ENCODE measurements at regions not wholly inside any gene's neighbourhood (a gene's known extent, or its start where the extent isn't known, plus 50 kb on each side); places are given as distances from the start of the nearest gene placed in this dataset.

DNA sequence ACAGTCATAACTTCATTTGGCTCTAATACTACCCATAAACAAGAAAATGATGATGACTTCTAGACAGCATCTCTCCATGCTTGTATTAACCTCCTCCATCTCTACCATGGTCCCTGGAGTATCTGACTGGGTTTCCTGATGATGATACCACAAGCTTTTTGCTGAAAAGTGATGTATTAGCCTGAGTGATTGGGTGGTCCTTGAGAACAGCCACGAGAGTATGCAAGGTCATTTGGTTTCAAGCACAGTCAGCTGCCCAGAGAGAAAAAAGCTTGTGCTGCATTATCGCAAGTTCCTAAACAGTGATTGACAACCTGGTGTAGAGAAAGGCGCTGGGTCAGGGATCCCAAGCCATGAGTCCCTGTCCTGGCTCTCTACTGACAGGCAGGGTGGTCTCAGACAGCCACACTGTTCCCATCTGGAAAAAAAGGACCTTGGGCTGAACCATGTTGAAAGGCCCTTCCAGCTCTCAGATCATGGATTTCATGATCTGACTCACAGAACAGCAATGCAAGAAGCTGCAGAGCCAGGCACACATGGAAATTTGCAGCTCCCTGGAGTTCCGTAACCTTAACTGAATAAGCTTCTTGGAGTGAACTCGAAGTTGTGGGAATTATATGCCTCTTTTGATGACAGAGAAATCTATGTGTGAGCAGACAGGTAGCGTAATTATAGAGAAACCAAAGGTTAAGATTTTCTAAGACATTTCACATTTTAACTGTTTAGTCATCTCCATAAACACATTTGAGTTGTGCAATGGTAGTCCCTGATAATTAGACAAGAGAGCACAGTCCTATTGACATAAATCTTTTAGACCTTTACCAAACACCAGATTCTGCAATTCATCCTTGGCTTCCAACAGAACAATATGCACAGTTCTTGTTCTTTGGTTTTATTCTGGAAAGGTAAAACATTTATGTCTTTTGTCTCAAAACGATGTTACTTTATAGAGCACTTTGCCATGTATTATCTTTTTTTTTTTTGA is 54.1 kb upstream of the UBASH3B start:
- TF ChIP-seq, protein P1, sequence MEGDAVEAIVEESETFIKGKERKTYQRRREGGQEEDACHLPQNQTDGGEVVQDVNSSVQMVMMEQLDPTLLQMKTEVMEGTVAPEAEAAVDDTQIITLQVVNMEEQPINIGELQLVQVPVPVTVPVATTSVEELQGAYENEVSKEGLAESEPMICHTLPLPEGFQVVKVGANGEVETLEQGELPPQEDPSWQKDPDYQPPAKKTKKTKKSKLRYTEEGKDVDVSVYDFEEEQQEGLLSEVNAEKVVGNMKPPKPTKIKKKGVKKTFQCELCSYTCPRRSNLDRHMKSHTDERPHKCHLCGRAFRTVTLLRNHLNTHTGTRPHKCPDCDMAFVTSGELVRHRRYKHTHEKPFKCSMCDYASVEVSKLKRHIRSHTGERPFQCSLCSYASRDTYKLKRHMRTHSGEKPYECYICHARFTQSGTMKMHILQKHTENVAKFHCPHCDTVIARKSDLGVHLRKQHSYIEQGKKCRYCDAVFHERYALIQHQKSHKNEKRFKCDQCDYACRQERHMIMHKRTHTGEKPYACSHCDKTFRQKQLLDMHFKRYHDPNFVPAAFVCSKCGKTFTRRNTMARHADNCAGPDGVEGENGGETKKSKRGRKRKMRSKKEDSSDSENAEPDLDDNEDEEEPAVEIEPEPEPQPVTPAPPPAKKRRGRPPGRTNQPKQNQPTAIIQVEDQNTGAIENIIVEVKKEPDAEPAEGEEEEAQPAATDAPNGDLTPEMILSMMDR (IDR thresholded peaks at IDR 0.05): no peak
- no peak for TF ChIP-seq POLR2A (IDR thresholded peaks at IDR 0.05)

All from ovary (tissue), 3 donors.